A673 (cell line): ENCODE measurements at regions not wholly inside any gene's neighbourhood (a gene's known extent, or its start where the extent isn't known, plus 50 kb on each side); places are given as distances from the start of the nearest gene placed in this dataset.

Experiments used
- BruUV-seq: library from RNA; stranded (reverse); fragments of 400-500 nt; replicated peaks from 2 replicates; lab custom pipeline; 2021; lab: Mats Ljungman, UMichigan
- CTCF ChIA-PET: fragments of 300-600 bp; sonication (Branson Sonifier 250); formaldehyde crosslinking; loops from one replicate; lab custom pipeline; 2022; ENCODE audit warnings: antibody characterized with exemption; lab: Charles Lee
- POLR2A ChIA-PET: fragments of 300-600 bp; sonication (Branson Sonifier 250); formaldehyde crosslinking; loops from one replicate; lab custom pipeline; 2022; ENCODE audit warnings: antibody characterized with exemption; ENCODE audit not compliant: low non-redundant PET; lab: Charles Lee
- DNase-seq: peaks from one replicate; pipeline ENCODE4 v3.0.0-alpha.2; 2015; ENCODE audit warnings: low spot score
- H3K27ac ChIP-seq: fragments of 200-600 bp; sonication (generic); 2 replicates; pipeline ENCODE4 v1.5.1; 2016; ENCODE audit warnings: mixed run types, low read depth, mild to moderate bottlenecking, mixed read lengths, antibody characterized with exemption, low read length; ENCODE audit not compliant: poor library complexity, severe bottlenecking
- H3K27me3 ChIP-seq: fragments of 200-600 bp; sonication (generic); replicated peaks from 2 replicates; pipeline ENCODE4 v1.6.1; 2017; ENCODE audit warnings: mixed run types, low read depth, mild to moderate bottlenecking, mixed read lengths, antibody characterized with exemption, low read length; ENCODE audit not compliant: insufficient read depth, poor library complexity
- H3K36me3 ChIP-seq: fragments of 200-600 bp; sonication (generic); 2 replicates; pipeline ENCODE4 v1.6.1; 2016; ENCODE audit warnings: mixed run types, mild to moderate bottlenecking, mixed read lengths, antibody characterized with exemption, low read length; ENCODE audit not compliant: insufficient read depth, poor library complexity, severe bottlenecking
- H3K4me1 ChIP-seq: fragments of 200-600 bp; sonication (generic); 2 replicates; pipeline ENCODE4 v1.6.1; 2017; ENCODE audit warnings: mixed run types, mild to moderate bottlenecking, mixed read lengths, antibody characterized with exemption, low read length; ENCODE audit not compliant: insufficient read depth, poor library complexity, severe bottlenecking
- H3K4me3 ChIP-seq: fragments of 200-600 bp; sonication (generic); 2 replicates; pipeline ENCODE4 v1.5.1; 2016; ENCODE audit warnings: low read depth, mixed run types, mild to moderate bottlenecking, mixed read lengths, low read length; ENCODE audit not compliant: poor library complexity, severe bottlenecking
- H3K9me3 ChIP-seq: fragments of 200-600 bp; sonication (generic); 2 replicates; pipeline ENCODE4 v1.6.1; 2016; ENCODE audit warnings: mixed run types, low read depth, mild to moderate bottlenecking, mixed read lengths, antibody characterized with exemption, low read length; ENCODE audit not compliant: poor library complexity, severe bottlenecking
- EZH2 ChIP-seq: fragments of 200-600 bp; sonication (generic); IDR thresholded peaks from 2 replicates; pipeline ENCODE4 v1.6.1; 2017; ENCODE audit warnings: borderline replicate concordance, low read depth, mild to moderate bottlenecking, mixed read lengths, antibody characterized with exemption, low read length; ENCODE audit not compliant: poor library complexity, severe bottlenecking
- intact Hi-C: fragments of 100-400 bp; cut with micrococcal nuclease; formaldehyde crosslinking; loops from one replicate; pipeline ENCODE4 v1.10.0; 2022; ENCODE audit not compliant: unreplicated experiment
- TF ChIP-seq, protein P1 (sequence below): fragments of 300-800, 200-600 bp; sonication (generic); conservative IDR thresholded peaks from 2 replicates; pipeline ENCODE4 v1.5.1; 2017; ENCODE audit warnings: low read depth, mild to moderate bottlenecking, antibody characterized with exemption, low read length, moderate library complexity, mixed read lengths

DNA sequence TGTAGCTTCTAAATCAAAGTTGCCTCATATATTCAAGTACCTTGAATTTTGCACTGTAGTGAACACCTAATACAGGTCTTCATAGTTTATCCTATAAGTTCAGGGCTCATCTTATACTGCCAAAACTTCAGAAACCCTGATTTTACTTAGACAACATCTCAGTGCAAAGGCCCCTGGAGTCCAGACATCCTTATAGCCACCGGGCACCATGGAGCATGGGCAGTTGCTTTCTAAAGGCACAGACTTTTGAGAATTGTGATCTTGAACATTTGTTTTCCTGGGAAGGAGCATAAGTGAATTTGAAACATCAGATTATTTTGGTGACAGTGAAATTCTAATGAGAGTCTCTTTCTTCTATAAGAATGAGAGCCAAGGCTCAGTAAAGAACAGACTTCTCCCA, 292.3 kb downstream of the CYRIA start:
- Histone ChIP-seq H3K9me3 (no peaks in the 10 kb centered on the region), H3K36me3 (no peaks in the 10 kb centered on the region), H3K27ac (no peak overlapping the region), H3K27me3 (peaks cover 4% of the 10 kb centered on the region), H3K4me1 (no peaks in the 10 kb centered on the region), H3K4me3 (no peak overlapping the region)
- ChIA-PET POLR2A (no interaction called here), CTCF (no interaction called here)
- TF ChIP-seq, protein P1, sequence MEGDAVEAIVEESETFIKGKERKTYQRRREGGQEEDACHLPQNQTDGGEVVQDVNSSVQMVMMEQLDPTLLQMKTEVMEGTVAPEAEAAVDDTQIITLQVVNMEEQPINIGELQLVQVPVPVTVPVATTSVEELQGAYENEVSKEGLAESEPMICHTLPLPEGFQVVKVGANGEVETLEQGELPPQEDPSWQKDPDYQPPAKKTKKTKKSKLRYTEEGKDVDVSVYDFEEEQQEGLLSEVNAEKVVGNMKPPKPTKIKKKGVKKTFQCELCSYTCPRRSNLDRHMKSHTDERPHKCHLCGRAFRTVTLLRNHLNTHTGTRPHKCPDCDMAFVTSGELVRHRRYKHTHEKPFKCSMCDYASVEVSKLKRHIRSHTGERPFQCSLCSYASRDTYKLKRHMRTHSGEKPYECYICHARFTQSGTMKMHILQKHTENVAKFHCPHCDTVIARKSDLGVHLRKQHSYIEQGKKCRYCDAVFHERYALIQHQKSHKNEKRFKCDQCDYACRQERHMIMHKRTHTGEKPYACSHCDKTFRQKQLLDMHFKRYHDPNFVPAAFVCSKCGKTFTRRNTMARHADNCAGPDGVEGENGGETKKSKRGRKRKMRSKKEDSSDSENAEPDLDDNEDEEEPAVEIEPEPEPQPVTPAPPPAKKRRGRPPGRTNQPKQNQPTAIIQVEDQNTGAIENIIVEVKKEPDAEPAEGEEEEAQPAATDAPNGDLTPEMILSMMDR: no peak
- TF ChIP-seq EZH2: no peak
- intact Hi-C loops: no loop called here
- BruUV-seq: no TSS peak
- DNase-seq: no peak

DNA sequence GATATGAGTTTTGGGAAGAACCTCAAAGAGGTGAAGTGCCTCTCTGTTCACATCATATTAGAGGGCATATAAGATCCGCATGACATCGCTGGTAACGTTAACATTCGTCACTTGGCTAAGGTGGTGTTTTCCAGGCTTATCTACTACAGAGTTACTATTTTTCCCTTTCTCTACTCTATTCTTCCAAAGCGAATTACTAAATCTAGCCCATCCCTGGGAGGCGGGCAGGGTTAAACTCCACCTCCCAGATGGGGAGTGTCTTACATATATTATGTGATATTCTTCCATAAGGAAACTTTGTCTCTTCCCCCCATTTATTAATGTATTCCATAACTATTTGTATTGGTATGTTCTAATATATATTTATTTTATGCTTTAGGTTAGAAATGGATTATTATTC, 293.9 kb downstream of the CYRIA start:
- Histone ChIP-seq H3K4me1 (no peaks in the 10 kb centered on the region), H3K9me3 (no peaks in the 10 kb centered on the region), H3K27me3 (peaks cover 12% of the 10 kb centered on the region), H3K4me3 (no peak overlapping the region), H3K27ac (no peak overlapping the region), H3K36me3 (no peaks in the 10 kb centered on the region)
- ChIA-PET POLR2A (no interaction called here), CTCF (no interaction called here)
- intact Hi-C loops: no loop called here
- TF ChIP-seq, protein P1: no peak
- TF ChIP-seq EZH2: no peak
- no peak for DNase-seq
- BruUV-seq: no TSS peak

DNA sequence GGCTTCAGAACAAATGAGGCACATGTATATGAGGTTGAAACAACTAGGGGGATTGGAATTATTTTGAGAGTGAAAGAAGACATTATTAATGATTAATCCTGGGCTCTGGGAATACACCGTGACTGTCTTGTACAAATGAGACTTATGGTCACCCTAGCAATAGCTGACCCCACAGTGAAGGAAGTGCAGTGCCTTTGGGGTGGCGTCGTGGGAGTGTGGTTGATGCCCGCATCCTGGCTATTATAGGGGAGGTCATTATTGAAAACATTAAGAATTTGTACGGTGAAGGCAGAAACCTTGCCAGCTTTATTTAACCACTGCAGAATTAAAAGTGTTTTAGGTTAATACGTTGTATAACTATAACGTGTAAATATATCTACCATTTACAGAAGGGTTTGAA, 296.7 kb downstream of the CYRIA start:
- H3K9me3 ChIP-seq: no peaks in the 10 kb centered on the region
- H3K36me3 ChIP-seq: no peaks in the 10 kb centered on the region
- TF ChIP-seq EZH2: no peak
- TF ChIP-seq, protein P1: no peak
- H3K4me3 ChIP-seq: no peak overlapping the region
- BruUV-seq: no TSS peak
- CTCF ChIA-PET: no interaction called here
- H3K4me1 ChIP-seq: no peaks in the 10 kb centered on the region
- POLR2A ChIA-PET: no interaction called here
- H3K27ac ChIP-seq: no peak overlapping the region
- peaks cover 23% of the 10 kb centered on the region for H3K27me3 ChIP-seq
- intact Hi-C loops: no loop called here
- DNase-seq: no peak
